HepG2 (cell line): ENCODE measurements at regions not wholly inside any gene's neighbourhood (a gene's known extent, or its start where the extent isn't known, plus 50 kb on each side); places are given as distances from the start of the nearest gene placed in this dataset.
"Not testable (repeated sequence)": the region's sequence is repeated elsewhere in the genome, so short reads cannot be mapped to it uniquely, and the experiment has no call there.

Experiments used
- CTCF ChIP-seq: sonication (generic); formaldehyde crosslinking; IDR thresholded peaks from 2 replicates; pipeline ENCODE4 v1.5.0; 2020; ENCODE audit warnings: mild to moderate bottlenecking, missing genetic modification reagents, moderate library complexity
- E2F1 ChIP-seq: sonication (generic); formaldehyde crosslinking; IDR thresholded peaks from 2 replicates; pipeline ENCODE4 v1.5.0; 2020; ENCODE audit warnings: missing genetic modification reagents
- E2F5 ChIP-seq: sonication (generic); formaldehyde crosslinking; conservative IDR thresholded peaks from 2 replicates; pipeline ENCODE4 v1.4.0; 2020; ENCODE audit warnings: missing genetic modification reagents
- EED ChIP-seq: sonication (generic); formaldehyde crosslinking; IDR thresholded peaks from 2 replicates; pipeline ENCODE4 v1.5.0; 2020; ENCODE audit warnings: mild to moderate bottlenecking, missing genetic modification reagents
- GTF2F1 ChIP-seq: fragments of 150-350 bp; IDR thresholded peaks from 2 replicates; pipeline ENCODE4 v1.6.1; 2014; ENCODE audit warnings: low read length
- JUN ChIP-seq: sonication (generic); formaldehyde crosslinking; IDR thresholded peaks from 2 replicates; pipeline ENCODE4 v1.4.0; 2020; ENCODE audit warnings: mild to moderate bottlenecking, missing genetic modification reagents
- MYC ChIP-seq: sonication (generic); formaldehyde crosslinking; IDR thresholded peaks from 2 replicates; pipeline ENCODE4 v1.9.0; 2021; ENCODE audit warnings: missing genetic modification reagents, borderline replicate concordance
- NAIF1 ChIP-seq: sonication (generic); formaldehyde crosslinking; IDR thresholded peaks from 2 replicates; pipeline ENCODE4 v1.5.0; 2020; ENCODE audit warnings: mild to moderate bottlenecking, missing genetic modification reagents, borderline replicate concordance
- SMAD9 ChIP-seq: sonication (generic); formaldehyde crosslinking; IDR thresholded peaks from 2 replicates; pipeline ENCODE4 v1.5.1; 2020; ENCODE audit warnings: mild to moderate bottlenecking, missing genetic modification reagents
- SUZ12 ChIP-seq: fragments of 150-350 bp; IDR thresholded peaks from 2 replicates; pipeline ENCODE4 v1.6.1; 2014; ENCODE audit warnings: low read depth, low read length
- ZNF501 ChIP-seq: sonication (generic); formaldehyde crosslinking; IDR thresholded peaks from 2 replicates; pipeline ENCODE4 v1.5.1; 2020; ENCODE audit warnings: mild to moderate bottlenecking, moderate library complexity, missing genetic modification reagents
- ZNF513 ChIP-seq: sonication (generic); formaldehyde crosslinking; conservative IDR thresholded peaks from 2 replicates; pipeline ENCODE4 v1.5.0; 2020; ENCODE audit warnings: missing genetic modification reagents
- ZNF740 ChIP-seq: sonication (generic); formaldehyde crosslinking; IDR thresholded peaks from 2 replicates; pipeline ENCODE4 v1.4.0; 2020; ENCODE audit warnings: missing genetic modification reagents
- ZSCAN5A ChIP-seq: sonication (generic); formaldehyde crosslinking; IDR thresholded peaks from 2 replicates; pipeline ENCODE4 v1.8.0; 2022; ENCODE audit warnings: mild to moderate bottlenecking, missing genetic modification reagents, borderline replicate concordance

- not testable (repeated sequence) for TF ChIP-seq MYC (CRISPR knock-in tag); CTCF (CRISPR knock-in tag); JUN (CRISPR knock-in tag); GTF2F1; ZNF740 (CRISPR knock-in tag); SMAD9; ZNF513 (CRISPR knock-in tag); SUZ12; ZNF501 (CRISPR knock-in tag); EED (CRISPR knock-in tag); E2F1 (CRISPR knock-in tag); ZSCAN5A (CRISPR knock-in tag); NAIF1 (CRISPR knock-in tag); E2F5
Observed at GRCh38 chr5:25438375-25438774, 793.6 kb upstream of the CDH10 start.
